SU-DHL-6 (cell line): ENCODE measurements at regions not wholly inside any gene's neighbourhood (a gene's known extent, or its start where the extent isn't known, plus 50 kb on each side); places are given as distances from the start of the nearest gene placed in this dataset.

ENCODE experiments used
- H2AFZ ChIP-seq: fragments of 200-600 bp; sonication (generic); 2 replicates; pipeline ENCODE4 v1.6.1; 2014; ENCODE audit warnings: low read depth, mild to moderate bottlenecking, moderate library complexity, mixed read lengths, antibody characterized with exemption, low read length; ENCODE audit not compliant: severe bottlenecking
- H3F3A ChIP-seq: fragments of 200-600 bp; shearing (Covaris generic); 2 replicates; pipeline ENCODE4 v1.6.0; 2016; ENCODE audit warnings: antibody characterized with exemption, mild to moderate bottlenecking; ENCODE audit not compliant: insufficient read depth
- H3K27ac ChIP-seq: fragments of 200-600 bp; sonication (generic); 2 replicates; pipeline ENCODE4 v1.5.1; 2016; ENCODE audit warnings: low read depth, mild to moderate bottlenecking, low read length, moderate library complexity, mixed read lengths
- H3K27me3 ChIP-seq: fragments of 200-600 bp; sonication (generic), shearing (Covaris generic); 2 replicates; pipeline ENCODE4 v1.6.0; 2014; ENCODE audit warnings: mild to moderate bottlenecking, low read length
- H3K36me3 ChIP-seq: fragments of 200-600 bp; sonication (generic); 2 replicates; pipeline ENCODE4 v1.6.1; 2014; ENCODE audit warnings: mild to moderate bottlenecking, low read length, mixed read lengths
- H3K4me2 ChIP-seq: fragments of 300-600, 200-600 bp; shearing (Covaris generic), sonication (generic); 2 replicates; pipeline ENCODE4 v1.6.0; 2014; ENCODE audit warnings: low read length, low read depth, mild to moderate bottlenecking; ENCODE audit not compliant: poor library complexity, severe bottlenecking
- H3K4me3 ChIP-seq: fragments of 200-600 bp; sonication (generic); 2 replicates; pipeline ENCODE4 v1.5.1; 2014; ENCODE audit warnings: antibody characterized with exemption, low read length, mild to moderate bottlenecking, mixed read lengths; ENCODE audit not compliant: insufficient read depth, poor library complexity, severe bottlenecking
- H3K79me2 ChIP-seq: fragments of 200-600 bp; sonication (generic); 2 replicates; pipeline ENCODE4 v1.6.1; 2014; ENCODE audit warnings: mild to moderate bottlenecking, low read length, moderate library complexity; ENCODE audit not compliant: insufficient read depth
- H3K9ac ChIP-seq: fragments of 200-600 bp; sonication (generic); 2 replicates; pipeline ENCODE4 v1.7.0; 2014; ENCODE audit warnings: mild to moderate bottlenecking, low read length
- H3K9me2 ChIP-seq: fragments of 200-600 bp; sonication (generic); replicated peaks from 2 replicates; pipeline ENCODE4 v1.6.1; 2014; ENCODE audit warnings: low read length; ENCODE audit not compliant: insufficient read depth
- H3K9me3 ChIP-seq: fragments of 200-600 bp; sonication (generic); 2 replicates; pipeline ENCODE4 v1.6.1; 2014; ENCODE audit warnings: low read length, mixed read lengths; ENCODE audit not compliant: insufficient read depth
- H4K20me1 ChIP-seq: fragments of 200-600 bp; sonication (generic); 2 replicates; pipeline ENCODE4 v1.6.1; 2014; ENCODE audit warnings: low read depth, mild to moderate bottlenecking, antibody characterized with exemption, low read length, moderate library complexity, mixed read lengths
- CTCF ChIP-seq: fragments of 200-600 bp; sonication (generic); IDR thresholded peaks from one replicate; pipeline ENCODE4 v1.5.1; 2017; ENCODE audit warnings: antibody characterized with exemption, mild to moderate bottlenecking, low read length, moderate library complexity; ENCODE audit not compliant: insufficient read depth, poor library complexity, severe bottlenecking
- EZH2phosphoT487 ChIP-seq: fragments of 200-600 bp; sonication (generic), shearing (Covaris generic); conservative IDR thresholded peaks from 2 replicates; pipeline ENCODE4 v1.6.1; 2018; ENCODE audit warnings: mild to moderate bottlenecking, antibody characterized with exemption, low read length, moderate library complexity, mixed read lengths

GRCh38 chr18:2281523-2282199, 289.6 kb downstream of the METTL4 start:
- Histone ChIP-seq H3K4me3 (no peak overlapping the region), H4K20me1 (no peaks in the 10 kb centered on the region), H2AFZ (no peak overlapping the region), H3K27ac (no peak overlapping the region), H3K27me3 (no peaks in the 10 kb centered on the region), H3K79me2 (no peaks in the 10 kb centered on the region), H3K36me3 (no peaks in the 10 kb centered on the region), H3K9me2 (no peaks in the 10 kb centered on the region), H3K4me2 (no peak overlapping the region), H3F3A (no peaks in the 10 kb centered on the region), H3K9me3 (no peaks in the 10 kb centered on the region), H3K9ac (no peak overlapping the region)
- TF ChIP-seq CTCF (no peak), EZH2phosphoT487 (no peak)

- Histone ChIP-seq H3K9me2 (no peaks in the 10 kb centered on the region), H3K9me3 (no peaks in the 10 kb centered on the region), H3K27ac (no peak overlapping the region), H3K36me3 (no peaks in the 10 kb centered on the region), H3K4me3 (no peak overlapping the region), H3K27me3 (no peaks in the 10 kb centered on the region), H2AFZ (no peak overlapping the region), H3K79me2 (no peaks in the 10 kb centered on the region), H3K4me2 (no peak overlapping the region), H3F3A (no peaks in the 10 kb centered on the region), H3K9ac (no peak overlapping the region), H4K20me1 (no peaks in the 10 kb centered on the region)
- TF ChIP-seq EZH2phosphoT487 (no peak), CTCF (peak; percentile 15)
Measured at GRCh38 chr18:2293109-2293839, 278.0 kb downstream of the METTL4 start.

- Histone ChIP-seq H2AFZ (no peak overlapping the region), H3K4me3 (no peak overlapping the region), H3F3A (no peaks in the 10 kb centered on the region), H3K9ac (no peak overlapping the region), H3K27ac (no peak overlapping the region), H3K79me2 (no peaks in the 10 kb centered on the region), H3K9me2 (no peaks in the 10 kb centered on the region), H4K20me1 (no peaks in the 10 kb centered on the region), H3K27me3 (no peaks in the 10 kb centered on the region), H3K4me2 (no peak overlapping the region), H3K36me3 (no peaks in the 10 kb centered on the region), H3K9me3 (no peaks in the 10 kb centered on the region)
- TF ChIP-seq EZH2phosphoT487, result no peak
- TF ChIP-seq CTCF, result no peak
Measured at GRCh38 chr18:2301316-2301715, 270.0 kb downstream of the METTL4 start.
